ENCODE measurements at regions not wholly inside any gene's neighbourhood (a gene's known extent, or its start where the extent isn't known, plus 50 kb on each side); places are given as distances from the start of the nearest gene placed in this dataset.
"Not testable (repeated sequence)": the region's sequence is repeated elsewhere in the genome, so short reads cannot be mapped to it uniquely, and the experiment has no call there.

GRCh38 chr10:28354511-28354910, 51.6 kb upstream of the MPP7 start:
- no peak for DNase-seq
- intact Hi-C loops (cut with DNase I): no loop called here

- intact Hi-C loops (cut with DNase I): no loop called here
- no peak for DNase-seq
Measured at GRCh38 chr10:28355376-28355775, 52.5 kb upstream of the MPP7 start.

- intact Hi-C loops (cut with DNase I): no loop called here
- DNase-seq: no peak
Measured at GRCh38 chr10:28359334-28359733, 56.5 kb upstream of the MPP7 start.

GRCh38 chr10:28360175-28360574, 57.3 kb upstream of the MPP7 start:
- no peak for DNase-seq
- intact Hi-C loops (cut with DNase I): no loop called here

- no peak for DNase-seq
- intact Hi-C loops (cut with DNase I): no loop called here
Measured at GRCh38 chr10:28363376-28363775, 60.5 kb upstream of the MPP7 start.

GRCh38 chr10:28365840-28366239, 63.0 kb upstream of the MPP7 start:
- no peak for DNase-seq
- intact Hi-C loops (cut with DNase I): no loop called here

- no peak for DNase-seq
- intact Hi-C loops (cut with DNase I): no loop called here
Measured at GRCh38 chr10:28366994-28367393, 64.1 kb upstream of the MPP7 start.

- no peak for DNase-seq
- intact Hi-C loops (cut with DNase I): no loop called here
Measured at GRCh38 chr10:28367413-28367812, 64.5 kb upstream of the MPP7 start.

- intact Hi-C loops (cut with DNase I): no loop called here
- peak in 3 of 42 donors; percentile 3 to 15 (median 10) for DNase-seq
Measured at GRCh38 chr10:28367929-28368484, 65.1 kb upstream of the MPP7 start.

GRCh38 chr10:28370107-28370835, 67.4 kb upstream of the MPP7 start:
- intact Hi-C loops (cut with DNase I): no loop called here
- no peak for DNase-seq

- intact Hi-C loops (cut with DNase I): not testable (repeated sequence)
Measured at GRCh38 chr10:28371638-28372037, 68.8 kb upstream of the MPP7 start.

GRCh38 chr10:28374036-28374435, 71.2 kb upstream of the MPP7 start:
- intact Hi-C loops (cut with DNase I): no loop called here
- DNase-seq: no peak

More at GRCh38 chr10:28371638-28372037, 68.8 kb upstream of the MPP7 start:
- DNase-seq: not testable (repeated sequence)

- intact Hi-C loops (cut with DNase I): no loop called here
Measured at GRCh38 chr10:28375399-28376354, 72.8 kb upstream of the MPP7 start.

GRCh38 chr10:28378986-28379585, 76.2 kb upstream of the MPP7 start:
- no peak for DNase-seq
- intact Hi-C loops (cut with DNase I): no loop called here

More at GRCh38 chr10:28375399-28376354, 72.8 kb upstream of the MPP7 start:
- DNase-seq: no peak

- no peak for DNase-seq
- intact Hi-C loops (cut with DNase I): loop anchor here (5.0 kb wide), 1 partner anchor 129 kb away; no protein-coding TSS in a partner anchor
Measured at GRCh38 chr10:28381466-28381865, 78.6 kb upstream of the MPP7 start.

- peak; percentile 8 to 93 (median 80) for DNase-seq
- intact Hi-C loops (cut with DNase I): loop anchor here (5.0 kb wide), 1 partner anchor 130 kb away; no protein-coding TSS in a partner anchor
Measured at GRCh38 chr10:28381903-28382347, 79.1 kb upstream of the MPP7 start.

GRCh38 chr10:28382525-28383269, 79.8 kb upstream of the MPP7 start:
- DNase-seq: no peak
- intact Hi-C loops (cut with DNase I): loop anchor here (5.0 kb wide), 1 partner anchor 130 kb away; no protein-coding TSS in a partner anchor

GRCh38 chr10:28384557-28384956, 81.7 kb upstream of the MPP7 start:
- intact Hi-C loops (cut with DNase I): loop anchor here (5.0 kb wide), 1 partner anchor 132 kb away; no protein-coding TSS in a partner anchor
- no peak for DNase-seq

All from head of caudate nucleus (tissue), 42 donors.